Body of pancreas (tissue), 4 donors: ENCODE measurements at regions not wholly inside any gene's neighbourhood (a gene's known extent, or its start where the extent isn't known, plus 50 kb on each side); places are given as distances from the start of the nearest gene placed in this dataset.

Experiments used
- CTCF ChIP-seq, 7 experiments: fragments of 450-650 bp in 4 of 7; fragments of 200-600 bp in 3 of 7; sonication (generic) in 3 of 7; IDR thresholded peaks; one replicate each; pipeline ENCODE4 v1.5.1; 2016 to 2019; ENCODE audit warnings: antibody characterized with exemption in 7 of 7
- POLR2A ChIP-seq, 3 donors: fragments of 450-650 bp; IDR thresholded peaks; one replicate each; pipeline ENCODE4 v1.6.1; 2016; ENCODE audit warnings: antibody characterized with exemption in 3 of 3, mild to moderate bottlenecking in 2 of 3

- no peak for TF ChIP-seq CTCF (IDR thresholded peaks at IDR 0.05)
- TF ChIP-seq POLR2A (IDR thresholded peaks at IDR 0.05): no peak
These were observed 630.6 kb downstream of the QKI start for GRCh38 chr6:164045082-164045481.
